HCT116 (cell line): ENCODE measurements at regions not wholly inside any gene's neighbourhood (a gene's known extent, or its start where the extent isn't known, plus 50 kb on each side); places are given as distances from the start of the nearest gene placed in this dataset.

ENCODE experiments used
- ATAC-seq: fragments of 200-7000 bp; cut with Tn5 transposase; 2 replicates; pipeline ENCODE4 v1.9.1; 2020; ENCODE audit warnings: mild to moderate bottlenecking, moderate library complexity
- BruUV-seq: library from RNA; stranded (reverse); fragments of 400-500 nt; replicated peaks from 2 replicates; lab custom pipeline; 2021; lab: Mats Ljungman, UMichigan
- CTCF ChIA-PET: fragments of 300-600 bp; sonication (Branson Sonifier 250); formaldehyde crosslinking; loops from one replicate; lab custom pipeline; 2021; ENCODE audit warnings: antibody characterized with exemption; lab: Charles Lee
- POLR2A ChIA-PET: fragments of 300-600, 350-600 bp; sonication (Branson Sonifier 250); formaldehyde crosslinking; loops from one replicate; lab custom pipeline; 2021; ENCODE audit warnings: antibody characterized with exemption; lab: Charles Lee
- RAD21 ChIA-PET, 2 experiments: fragments of 300-600 bp; sonication (Branson Sonifier 250); formaldehyde crosslinking; loops; one replicate each; lab custom pipeline; 2023; ENCODE audit warnings: low total read pairs in 2 of 2; ENCODE audit not compliant: uncharacterized antibody in 2 of 2, unreplicated experiment in 2 of 2, low non-redundant PET in 1 of 2; lab: Charles Lee
- DNase-seq: peaks from one replicate; pipeline ENCODE4 v3.0.0-alpha.2; 2010; ENCODE audit warnings: low read depth, low spot score
- H2AFZ ChIP-seq: fragments of 200-600 bp; shearing (Covaris generic), sonication (generic); 2 replicates; pipeline ENCODE4 v1.6.1; 2017; ENCODE audit warnings: low read depth, mixed run types, mixed read lengths, antibody characterized with exemption, low read length; ENCODE audit not compliant: poor library complexity, severe bottlenecking
- H3K27ac ChIP-seq: 2 replicates; pipeline ENCODE4 v1.5.1; 2012; ENCODE audit warnings: low read depth, low read length
- H3K27me3 ChIP-seq: fragments of 200-600 bp; sonication (generic); 2 replicates; pipeline ENCODE4 v1.6.1; 2016; ENCODE audit warnings: mixed run types, low read length, mixed read lengths; ENCODE audit not compliant: insufficient read depth
- H3K36me3 ChIP-seq, 2 experiments: fragments of 200-500 bp in 1 of 2; fragments of 200-600 bp in 1 of 2; sonication (Bioruptor generic) in 1 of 2; sonication (generic) in 1 of 2; 2 replicates each; pipeline versions ENCODE4 v1.5.1 to v1.6.1; 2014 to 2016; ENCODE audit warnings: low read length in 2 of 2, inconsistent platforms in 1 of 2, mixed read lengths in 1 of 2, mixed run types in 1 of 2; ENCODE audit not compliant: insufficient read depth in 2 of 2, control insufficient read depth in 1 of 2
- H3K4me1 ChIP-seq, 2 experiments: fragments of 200-600 bp in 1 of 2; sonication (generic) in 1 of 2; 2 replicates each; pipeline versions ENCODE4 v1.5.1 to v1.6.1; 2012 to 2017; ENCODE audit warnings: low read length in 2 of 2, inconsistent platforms in 1 of 2, mild to moderate bottlenecking in 1 of 2, mixed read lengths in 1 of 2, mixed run types in 1 of 2, moderate library complexity in 1 of 2; ENCODE audit not compliant: insufficient read depth in 2 of 2, control insufficient read depth in 1 of 2
- H3K4me2 ChIP-seq: fragments of 200-600 bp; sonication (generic); 2 replicates; pipeline ENCODE4 v1.6.1; 2017; ENCODE audit warnings: mixed run types, low read length, mixed read lengths
- H3K4me3 ChIP-seq, 2 experiments: fragments of 200-600 bp in 1 of 2; sonication (generic) in 1 of 2; replicated peaks in 1 of 2; 2 replicates each; pipeline ENCODE4 v1.5.1; 2011 to 2016; ENCODE audit warnings: low read length in 2 of 2, control low read depth in 1 of 2, low read depth in 1 of 2, mild to moderate bottlenecking in 1 of 2, mixed read lengths in 1 of 2, mixed run types in 1 of 2
- H3K79me2 ChIP-seq: fragments of 200-600 bp; sonication (generic); 2 replicates; pipeline ENCODE4 v1.6.1; 2017; ENCODE audit warnings: mild to moderate bottlenecking, mixed run types, low read length, moderate library complexity, mixed read lengths; ENCODE audit not compliant: insufficient read depth
- H3K9ac ChIP-seq: fragments of 200-600 bp; sonication (generic); 2 replicates; pipeline ENCODE4 v1.6.1; 2016; ENCODE audit warnings: low read length, mixed read lengths
- H3K9me2 ChIP-seq: fragments of 200-600 bp; sonication (generic), shearing (Covaris generic); 2 replicates; pipeline ENCODE4 v1.6.1; 2017; ENCODE audit warnings: mixed run types, mild to moderate bottlenecking, moderate library complexity; ENCODE audit not compliant: insufficient read depth
- H3K9me3 ChIP-seq, 2 experiments: fragments of 200-500 bp in 1 of 2; fragments of 200-600 bp in 1 of 2; sonication (Bioruptor generic) in 1 of 2; sonication (generic) in 1 of 2; 2 replicates each; pipeline ENCODE4 v1.6.1; 2014 to 2017; ENCODE audit warnings: low read length in 2 of 2, mixed read lengths in 2 of 2, inconsistent platforms in 1 of 2, low read depth in 1 of 2, mild to moderate bottlenecking in 1 of 2, mixed run types in 1 of 2, moderate library complexity in 1 of 2; ENCODE audit not compliant: control insufficient read depth in 1 of 2, insufficient read depth in 1 of 2
- H4K20me1 ChIP-seq: fragments of 200-600 bp; sonication (generic), shearing (Covaris generic); 2 replicates; pipeline ENCODE4 v1.6.1; 2017; ENCODE audit warnings: mixed run types, mild to moderate bottlenecking, moderate library complexity; ENCODE audit not compliant: insufficient read depth
- CEBPB ChIP-seq: IDR thresholded peaks from 2 replicates; pipeline ENCODE4 v1.6.1; 2012; ENCODE audit warnings: low read depth
- EGR1 ChIP-seq: IDR thresholded peaks from 2 replicates; pipeline ENCODE4 v1.6.1; 2012; ENCODE audit warnings: low read depth
- ELF1 ChIP-seq: IDR thresholded peaks from 2 replicates; pipeline ENCODE4 v1.6.1; 2012; ENCODE audit warnings: low read depth, borderline replicate concordance
- EZH2 ChIP-seq: fragments of 200-600 bp; sonication (generic); IDR thresholded peaks from 2 replicates; pipeline ENCODE4 v1.6.1; 2017; ENCODE audit warnings: antibody characterized with exemption, mixed run types
- EZH2phosphoT487 ChIP-seq: fragments of 200-600 bp; IDR thresholded peaks from 2 replicates; pipeline ENCODE4 v1.6.1; 2018; ENCODE audit warnings: antibody characterized with exemption, borderline replicate concordance
- FOSL1 ChIP-seq: IDR thresholded peaks from 2 replicates; pipeline ENCODE4 v1.6.1; 2012; ENCODE audit warnings: low read depth
- POLR2A ChIP-seq: IDR thresholded peaks from 2 replicates; pipeline ENCODE4 v1.7.0; 2011; ENCODE audit warnings: borderline replicate concordance; ENCODE audit not compliant: insufficient read depth, insufficient read length; ENCODE audit errors: extremely low read depth
- POLR2AphosphoS5 ChIP-seq: IDR thresholded peaks from 2 replicates; pipeline ENCODE4 v1.6.1; 2011; ENCODE audit warnings: mild to moderate bottlenecking, low read depth, low read length, moderate library complexity
- SIN3A ChIP-seq: IDR thresholded peaks from 2 replicates; pipeline ENCODE4 v1.6.1; 2012; ENCODE audit warnings: low read depth
- SRF ChIP-seq: IDR thresholded peaks from 2 replicates; pipeline ENCODE4 v1.6.1; 2012; ENCODE audit warnings: low read depth
- TCF7L2 ChIP-seq: IDR thresholded peaks from 2 replicates; pipeline ENCODE4 v1.7.0; 2011; ENCODE audit warnings: borderline replicate concordance, inconsistent platforms; ENCODE audit not compliant: insufficient read depth, insufficient read length; ENCODE audit errors: extremely low read depth
- YY1 ChIP-seq: IDR thresholded peaks from 2 replicates; pipeline ENCODE4 v1.6.1; 2011; ENCODE audit warnings: low read length, low read depth, moderate library complexity, mild to moderate bottlenecking; ENCODE audit not compliant: insufficient replicate concordance; ENCODE audit errors: extremely low read depth
- ZFX ChIP-seq: fragments of 450-650 bp; IDR thresholded peaks from 2 replicates; pipeline ENCODE4 v1.6.1; 2017
- ZNF274 ChIP-seq: fragments of 200-500 bp; sonication (Bioruptor generic); IDR thresholded peaks from 2 replicates; pipeline ENCODE4 v1.6.1; 2014; ENCODE audit warnings: mild to moderate bottlenecking, low read depth, low read length, inconsistent platforms
- intact Hi-C: fragments of 100-400 bp; cut with micrococcal nuclease; formaldehyde crosslinking; loops from 2 replicates; pipeline ENCODE4 v1.10.0; 2022
- TF ChIP-seq, protein P1 (sequence below): IDR thresholded peaks from 2 replicates; pipeline ENCODE4 v1.6.1; 2012; ENCODE audit warnings: low read depth
- TF ChIP-seq, protein P2 (sequence below): IDR thresholded peaks from 2 replicates; pipeline ENCODE4 v1.6.1; 2011; ENCODE audit warnings: mild to moderate bottlenecking, low read length, moderate library complexity; ENCODE audit not compliant: insufficient replicate concordance; ENCODE audit errors: extremely low read depth
- TF ChIP-seq, protein P3 (sequence below): IDR thresholded peaks from 2 replicates; pipeline ENCODE4 v1.6.1; 2012

DNA sequence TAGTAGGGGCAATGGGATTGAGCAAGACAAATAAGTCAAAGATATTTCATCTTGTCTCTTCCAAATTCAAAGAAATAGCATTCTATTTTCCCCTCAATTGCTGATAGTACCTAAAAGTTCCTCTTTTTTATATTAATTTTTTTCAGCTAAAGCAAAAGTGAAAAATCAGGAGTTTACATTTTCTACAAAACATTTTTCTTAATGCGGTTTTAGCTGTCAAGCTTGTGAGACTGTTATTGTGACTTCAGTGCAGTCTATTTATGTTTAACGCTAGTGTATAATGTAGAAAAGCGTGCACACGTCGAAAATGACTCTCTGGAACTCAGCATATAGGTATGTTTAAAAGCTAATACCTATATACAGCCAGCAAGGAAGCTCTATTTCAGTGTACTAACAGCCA is 119.8 kb downstream of the BTBD3 start (continued):
- TF ChIP-seq, protein P1, sequence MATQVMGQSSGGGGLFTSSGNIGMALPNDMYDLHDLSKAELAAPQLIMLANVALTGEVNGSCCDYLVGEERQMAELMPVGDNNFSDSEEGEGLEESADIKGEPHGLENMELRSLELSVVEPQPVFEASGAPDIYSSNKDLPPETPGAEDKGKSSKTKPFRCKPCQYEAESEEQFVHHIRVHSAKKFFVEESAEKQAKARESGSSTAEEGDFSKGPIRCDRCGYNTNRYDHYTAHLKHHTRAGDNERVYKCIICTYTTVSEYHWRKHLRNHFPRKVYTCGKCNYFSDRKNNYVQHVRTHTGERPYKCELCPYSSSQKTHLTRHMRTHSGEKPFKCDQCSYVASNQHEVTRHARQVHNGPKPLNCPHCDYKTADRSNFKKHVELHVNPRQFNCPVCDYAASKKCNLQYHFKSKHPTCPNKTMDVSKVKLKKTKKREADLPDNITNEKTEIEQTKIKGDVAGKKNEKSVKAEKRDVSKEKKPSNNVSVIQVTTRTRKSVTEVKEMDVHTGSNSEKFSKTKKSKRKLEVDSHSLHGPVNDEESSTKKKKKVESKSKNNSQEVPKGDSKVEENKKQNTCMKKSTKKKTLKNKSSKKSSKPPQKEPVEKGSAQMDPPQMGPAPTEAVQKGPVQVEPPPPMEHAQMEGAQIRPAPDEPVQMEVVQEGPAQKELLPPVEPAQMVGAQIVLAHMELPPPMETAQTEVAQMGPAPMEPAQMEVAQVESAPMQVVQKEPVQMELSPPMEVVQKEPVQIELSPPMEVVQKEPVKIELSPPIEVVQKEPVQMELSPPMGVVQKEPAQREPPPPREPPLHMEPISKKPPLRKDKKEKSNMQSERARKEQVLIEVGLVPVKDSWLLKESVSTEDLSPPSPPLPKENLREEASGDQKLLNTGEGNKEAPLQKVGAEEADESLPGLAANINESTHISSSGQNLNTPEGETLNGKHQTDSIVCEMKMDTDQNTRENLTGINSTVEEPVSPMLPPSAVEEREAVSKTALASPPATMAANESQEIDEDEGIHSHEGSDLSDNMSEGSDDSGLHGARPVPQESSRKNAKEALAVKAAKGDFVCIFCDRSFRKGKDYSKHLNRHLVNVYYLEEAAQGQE: no peak
- TF ChIP-seq ZFX (no peak), CEBPB (no peak), TCF7L2 (no peak), FOSL1 (no peak), ZNF274 (no peak), EZH2 (no peak), ELF1 (no peak), YY1 (no peak), POLR2AphosphoS5 (no peak), EGR1 (no peak), SIN3A (no peak)

DNA sequence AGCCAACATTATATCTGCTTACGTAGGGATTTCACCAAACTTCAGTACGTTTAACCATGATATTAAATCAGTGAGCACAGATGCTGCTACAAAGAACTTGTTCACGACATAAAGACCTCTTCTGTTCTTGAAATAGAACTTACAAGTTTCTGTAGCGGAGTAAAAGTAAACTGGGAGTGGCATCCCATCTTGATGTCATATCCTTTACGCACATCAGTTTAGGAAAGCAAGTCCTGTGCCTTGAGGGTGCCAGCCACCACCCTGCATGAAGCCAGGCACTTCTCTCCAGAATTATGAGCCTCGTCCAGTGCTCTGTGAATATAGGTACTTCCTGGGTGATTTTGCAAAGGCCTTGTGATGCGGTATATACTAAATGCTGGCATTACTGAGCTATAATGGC is 122.6 kb downstream of the BTBD3 start:
- intact Hi-C loops: no loop called here
- Histone ChIP-seq H3K4me2 (no peak overlapping the region), H3K4me3 (no peak overlapping the region), H3K36me3 (no peaks in the 10 kb centered on the region), H3K27ac (no peak overlapping the region), H3K9me2 (no peaks in the 10 kb centered on the region), H3K4me1 (no peaks in the 10 kb centered on the region), H3K79me2 (no peaks in the 10 kb centered on the region), H2AFZ (no peak overlapping the region), H3K27me3 (no peaks in the 10 kb centered on the region), H4K20me1 (no peaks in the 10 kb centered on the region), H3K9me3 (no peaks in the 10 kb centered on the region), H3K9ac (no peak overlapping the region)
- CTCF ChIA-PET: no interaction called here
- no peak for DNase-seq
- POLR2A ChIA-PET: no interaction called here
- RAD21 ChIA-PET: no interaction called here
- no TSS peak for BruUV-seq
- ATAC-seq: no peak
- TF ChIP-seq, protein P2, sequence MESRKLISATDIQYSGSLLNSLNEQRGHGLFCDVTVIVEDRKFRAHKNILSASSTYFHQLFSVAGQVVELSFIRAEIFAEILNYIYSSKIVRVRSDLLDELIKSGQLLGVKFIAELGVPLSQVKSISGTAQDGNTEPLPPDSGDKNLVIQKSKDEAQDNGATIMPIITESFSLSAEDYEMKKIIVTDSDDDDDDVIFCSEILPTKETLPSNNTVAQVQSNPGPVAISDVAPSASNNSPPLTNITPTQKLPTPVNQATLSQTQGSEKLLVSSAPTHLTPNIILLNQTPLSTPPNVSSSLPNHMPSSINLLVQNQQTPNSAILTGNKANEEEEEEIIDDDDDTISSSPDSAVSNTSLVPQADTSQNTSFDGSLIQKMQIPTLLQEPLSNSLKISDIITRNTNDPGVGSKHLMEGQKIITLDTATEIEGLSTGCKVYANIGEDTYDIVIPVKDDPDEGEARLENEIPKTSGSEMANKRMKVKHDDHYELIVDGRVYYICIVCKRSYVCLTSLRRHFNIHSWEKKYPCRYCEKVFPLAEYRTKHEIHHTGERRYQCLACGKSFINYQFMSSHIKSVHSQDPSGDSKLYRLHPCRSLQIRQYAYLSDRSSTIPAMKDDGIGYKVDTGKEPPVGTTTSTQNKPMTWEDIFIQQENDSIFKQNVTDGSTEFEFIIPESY: no peak
- no peak for TF ChIP-seq POLR2AphosphoS5
- TF ChIP-seq, protein P1: no peak
- no peak for TF ChIP-seq POLR2A
- no peak for TF ChIP-seq TCF7L2
- no peak for TF ChIP-seq FOSL1
- TF ChIP-seq ELF1: no peak
- no peak for TF ChIP-seq SIN3A
- no peak for TF ChIP-seq EZH2phosphoT487
- TF ChIP-seq, protein P3, sequence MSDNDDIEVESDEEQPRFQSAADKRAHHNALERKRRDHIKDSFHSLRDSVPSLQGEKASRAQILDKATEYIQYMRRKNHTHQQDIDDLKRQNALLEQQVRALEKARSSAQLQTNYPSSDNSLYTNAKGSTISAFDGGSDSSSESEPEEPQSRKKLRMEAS: no peak
- TF ChIP-seq CEBPB: no peak
- TF ChIP-seq SRF: no peak
